Panc1 (cell line): ENCODE measurements at regions not wholly inside any gene's neighbourhood (a gene's known extent, or its start where the extent isn't known, plus 50 kb on each side); places are given as distances from the start of the nearest gene placed in this dataset.

Experiments used
- ATAC-seq: fragments of 200-7000 bp; cut with Tn5 transposase; 2 replicates; pipeline ENCODE4 v1.9.1; 2020; ENCODE audit warnings: mild to moderate bottlenecking, moderate library complexity
- BruUV-seq: library from RNA; stranded (reverse); fragments of 400-500 nt; replicated peaks from 2 replicates; lab custom pipeline; 2021; lab: Mats Ljungman, UMichigan
- CTCF ChIA-PET: fragments of 300-600 bp; sonication (Branson Sonifier 250); formaldehyde crosslinking; loops from one replicate; lab custom pipeline; 2022; ENCODE audit warnings: antibody characterized with exemption; lab: Charles Lee
- POLR2A ChIA-PET: fragments of 300-600 bp; sonication (Branson Sonifier 250); formaldehyde crosslinking; loops from one replicate; lab custom pipeline; 2022; ENCODE audit warnings: antibody characterized with exemption; lab: Charles Lee
- DNase-seq: peaks from one replicate; pipeline ENCODE4 v3.0.0-alpha.2; 2010; ENCODE audit warnings: low read depth, low spot score
- H3K27ac ChIP-seq: 2 replicates; pipeline ENCODE4 v1.5.1; 2011; ENCODE audit warnings: mild to moderate bottlenecking, low read length, inconsistent platforms
- H3K27me3 ChIP-seq: fragments of 200-500 bp; sonication (Bioruptor generic); 2 replicates; pipeline ENCODE4 v1.6.0; 2014; ENCODE audit warnings: low read length, inconsistent platforms; ENCODE audit not compliant: control insufficient read depth, insufficient read depth
- H3K36me3 ChIP-seq: fragments of 200-500 bp; sonication (Bioruptor generic); 2 replicates; pipeline ENCODE4 v1.5.1; 2014; ENCODE audit warnings: inconsistent platforms, mild to moderate bottlenecking, low read length, moderate library complexity; ENCODE audit not compliant: control insufficient read depth, insufficient read depth
- H3K4me1 ChIP-seq: 2 replicates; pipeline ENCODE4 v1.5.1; 2011; ENCODE audit warnings: inconsistent platforms, mild to moderate bottlenecking, low read length, moderate library complexity; ENCODE audit not compliant: control insufficient read depth, insufficient read depth
- H3K4me3 ChIP-seq, 2 experiments: 2 replicates each; pipeline ENCODE4 v1.5.1; 2011 to 2012; ENCODE audit warnings: low read depth in 2 of 2, low read length in 2 of 2, mild to moderate bottlenecking in 2 of 2, inconsistent platforms in 1 of 2, moderate library complexity in 1 of 2
- H3K9me3 ChIP-seq: fragments of 200-500 bp; sonication (Bioruptor generic); 2 replicates; pipeline ENCODE4 v1.5.1; 2014; ENCODE audit warnings: low read depth, mild to moderate bottlenecking, inconsistent platforms, low read length, moderate library complexity; ENCODE audit not compliant: control insufficient read depth, insufficient read depth
- POLR2AphosphoS5 ChIP-seq: IDR thresholded peaks from 2 replicates; pipeline ENCODE4 v1.6.1; 2012; ENCODE audit warnings: mild to moderate bottlenecking, low read depth, low read length, moderate library complexity
- SIN3A ChIP-seq: IDR thresholded peaks from 2 replicates; pipeline ENCODE4 v1.6.1; 2012; ENCODE audit warnings: low read depth, mild to moderate bottlenecking, low read length, moderate library complexity, borderline replicate concordance; ENCODE audit not compliant: insufficient read depth
- TCF7L2 ChIP-seq: IDR thresholded peaks from 2 replicates; pipeline ENCODE4 v1.6.1; 2011; ENCODE audit warnings: mild to moderate bottlenecking, low read depth, low read length, inconsistent platforms
- in situ Hi-C: cut with HindIII; loops from 2 replicates; pipeline ENCODE4 v1.10.0; 2016; ENCODE audit warnings: low sequenced_read_pairs, low pct_unique_long_range_greater_than_20kb
- intact Hi-C: fragments of 100-400 bp; cut with micrococcal nuclease; formaldehyde crosslinking; loops from one replicate; pipeline ENCODE4 v1.10.0; 2022; ENCODE audit not compliant: unreplicated experiment
- TF ChIP-seq, protein P1 (sequence below): fragments of 450-650 bp; IDR thresholded peaks from 2 replicates; pipeline ENCODE4 v1.5.1; 2017; ENCODE audit warnings: mild to moderate bottlenecking
- TF ChIP-seq, protein P2 (sequence below), 2 experiments: IDR thresholded peaks; 2 replicates each; pipeline ENCODE4 v1.6.1; 2011 to 2012; ENCODE audit warnings: low read depth in 2 of 2, control low read depth in 1 of 2, low read length in 1 of 2, mild to moderate bottlenecking in 1 of 2, moderate library complexity in 1 of 2; ENCODE audit not compliant: insufficient read depth in 1 of 2

DNA sequence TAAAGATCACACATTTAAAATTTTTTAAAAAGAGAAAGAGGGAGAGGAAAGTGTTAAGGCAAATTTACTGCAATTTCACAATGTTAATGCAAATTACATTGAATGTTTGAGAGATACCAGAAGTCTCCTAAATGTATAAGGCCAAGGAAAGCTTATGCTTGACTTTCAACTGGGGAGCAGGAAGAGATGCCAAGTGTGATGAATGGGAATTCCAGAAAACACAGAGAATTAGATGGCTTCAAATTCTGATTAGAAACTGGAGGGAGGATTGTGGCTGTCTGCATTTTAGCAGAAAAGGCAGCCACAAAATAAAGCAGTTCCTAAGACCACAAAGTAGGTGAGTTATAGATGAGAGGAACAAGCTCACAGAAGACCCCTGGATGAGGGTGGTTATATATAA is 328.3 kb upstream of the CITED2 start:
- H3K36me3 ChIP-seq: no peaks in the 10 kb centered on the region
- intact Hi-C loops (loop anchor here (10.0 kb wide), 1 partner anchor 328 kb away; the partner anchor contains the start of gene CITED2), in situ Hi-C loops (no loop called here)
- no peaks in the 10 kb centered on the region for H3K27me3 ChIP-seq
- H3K4me1 ChIP-seq: no peaks in the 10 kb centered on the region; the same call in 1 of the 2 replicates
- CTCF ChIA-PET: no interaction called here
- peaks cover 27% of the 10 kb centered on the region; the same call in 1 of the 2 replicates for H3K9me3 ChIP-seq
- peak overlapping the region; percentile 99; the same call in 1 of the 2 replicates for H3K27ac ChIP-seq
- BruUV-seq: no TSS peak
- no peak for ATAC-seq
- TF ChIP-seq, protein P1, sequence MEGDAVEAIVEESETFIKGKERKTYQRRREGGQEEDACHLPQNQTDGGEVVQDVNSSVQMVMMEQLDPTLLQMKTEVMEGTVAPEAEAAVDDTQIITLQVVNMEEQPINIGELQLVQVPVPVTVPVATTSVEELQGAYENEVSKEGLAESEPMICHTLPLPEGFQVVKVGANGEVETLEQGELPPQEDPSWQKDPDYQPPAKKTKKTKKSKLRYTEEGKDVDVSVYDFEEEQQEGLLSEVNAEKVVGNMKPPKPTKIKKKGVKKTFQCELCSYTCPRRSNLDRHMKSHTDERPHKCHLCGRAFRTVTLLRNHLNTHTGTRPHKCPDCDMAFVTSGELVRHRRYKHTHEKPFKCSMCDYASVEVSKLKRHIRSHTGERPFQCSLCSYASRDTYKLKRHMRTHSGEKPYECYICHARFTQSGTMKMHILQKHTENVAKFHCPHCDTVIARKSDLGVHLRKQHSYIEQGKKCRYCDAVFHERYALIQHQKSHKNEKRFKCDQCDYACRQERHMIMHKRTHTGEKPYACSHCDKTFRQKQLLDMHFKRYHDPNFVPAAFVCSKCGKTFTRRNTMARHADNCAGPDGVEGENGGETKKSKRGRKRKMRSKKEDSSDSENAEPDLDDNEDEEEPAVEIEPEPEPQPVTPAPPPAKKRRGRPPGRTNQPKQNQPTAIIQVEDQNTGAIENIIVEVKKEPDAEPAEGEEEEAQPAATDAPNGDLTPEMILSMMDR: no peak
- TF ChIP-seq, protein P2, sequence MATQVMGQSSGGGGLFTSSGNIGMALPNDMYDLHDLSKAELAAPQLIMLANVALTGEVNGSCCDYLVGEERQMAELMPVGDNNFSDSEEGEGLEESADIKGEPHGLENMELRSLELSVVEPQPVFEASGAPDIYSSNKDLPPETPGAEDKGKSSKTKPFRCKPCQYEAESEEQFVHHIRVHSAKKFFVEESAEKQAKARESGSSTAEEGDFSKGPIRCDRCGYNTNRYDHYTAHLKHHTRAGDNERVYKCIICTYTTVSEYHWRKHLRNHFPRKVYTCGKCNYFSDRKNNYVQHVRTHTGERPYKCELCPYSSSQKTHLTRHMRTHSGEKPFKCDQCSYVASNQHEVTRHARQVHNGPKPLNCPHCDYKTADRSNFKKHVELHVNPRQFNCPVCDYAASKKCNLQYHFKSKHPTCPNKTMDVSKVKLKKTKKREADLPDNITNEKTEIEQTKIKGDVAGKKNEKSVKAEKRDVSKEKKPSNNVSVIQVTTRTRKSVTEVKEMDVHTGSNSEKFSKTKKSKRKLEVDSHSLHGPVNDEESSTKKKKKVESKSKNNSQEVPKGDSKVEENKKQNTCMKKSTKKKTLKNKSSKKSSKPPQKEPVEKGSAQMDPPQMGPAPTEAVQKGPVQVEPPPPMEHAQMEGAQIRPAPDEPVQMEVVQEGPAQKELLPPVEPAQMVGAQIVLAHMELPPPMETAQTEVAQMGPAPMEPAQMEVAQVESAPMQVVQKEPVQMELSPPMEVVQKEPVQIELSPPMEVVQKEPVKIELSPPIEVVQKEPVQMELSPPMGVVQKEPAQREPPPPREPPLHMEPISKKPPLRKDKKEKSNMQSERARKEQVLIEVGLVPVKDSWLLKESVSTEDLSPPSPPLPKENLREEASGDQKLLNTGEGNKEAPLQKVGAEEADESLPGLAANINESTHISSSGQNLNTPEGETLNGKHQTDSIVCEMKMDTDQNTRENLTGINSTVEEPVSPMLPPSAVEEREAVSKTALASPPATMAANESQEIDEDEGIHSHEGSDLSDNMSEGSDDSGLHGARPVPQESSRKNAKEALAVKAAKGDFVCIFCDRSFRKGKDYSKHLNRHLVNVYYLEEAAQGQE (IDR thresholded peaks at IDR 0.05; ENCODE audit: insufficient read depth in 1 of 2, low read depth in 2 of 2, low read length in 1 of 2): no peak
- TF ChIP-seq TCF7L2 (no peak), POLR2AphosphoS5 (no peak), SIN3A (no peak)
- no peak for DNase-seq
- POLR2A ChIA-PET: interaction anchor here (0.5 to 0.9 kb wide), 2 partner anchors 8 to 1668 kb away, joined by 3 read pairs; no protein-coding TSS in a partner anchor
- no peak overlapping the region for H3K4me3 ChIP-seq

DNA sequence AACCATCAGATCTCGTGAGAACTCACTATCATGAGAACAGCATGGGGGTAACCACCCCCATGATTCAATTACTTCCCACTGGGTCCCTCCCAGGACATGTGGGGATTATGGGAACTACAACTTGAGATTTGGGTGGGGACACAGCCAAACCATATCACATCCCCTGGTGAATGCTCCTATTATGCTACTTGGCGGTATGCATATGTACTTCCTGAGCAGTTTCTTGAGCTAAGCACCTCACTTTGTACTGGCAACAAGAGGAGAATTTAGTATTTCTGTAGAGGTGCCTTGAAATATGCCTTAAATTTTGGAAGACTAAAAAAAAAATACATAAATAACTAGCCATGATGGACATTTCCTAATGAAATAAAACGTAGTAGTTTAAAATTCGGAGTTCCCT is 327.2 kb upstream of the CITED2 start:
- H3K36me3 ChIP-seq: no peaks in the 10 kb centered on the region
- H3K9me3 ChIP-seq: peaks cover 27% of the 10 kb centered on the region; the same call in 1 of the 2 replicates
- no peaks in the 10 kb centered on the region for H3K4me1 ChIP-seq
- no TSS peak for BruUV-seq
- in situ Hi-C loops (no loop called here), intact Hi-C loops (loop anchor here (10.0 kb wide), 1 partner anchor 327 kb away; the partner anchor contains the start of gene CITED2)
- DNase-seq (no peak), ATAC-seq (no peak)
- no peak overlapping the region; the same call in 1 of the 2 replicates for H3K27ac ChIP-seq
- H3K27me3 ChIP-seq: no peaks in the 10 kb centered on the region
- POLR2A ChIA-PET: no interaction called here
- CTCF ChIA-PET: no interaction called here
- no peak overlapping the region for H3K4me3 ChIP-seq
- TF ChIP-seq SIN3A (no peak), TCF7L2 (no peak), POLR2AphosphoS5 (no peak)
- TF ChIP-seq, protein P2 (IDR thresholded peaks at IDR 0.05; ENCODE audit: insufficient read depth in 1 of 2, low read depth in 2 of 2, low read length in 1 of 2): no peak
- TF ChIP-seq, protein P1: no peak
